HPDE6-E6E7 (cell line): ENCODE measurements at regions not wholly inside any gene's neighbourhood (a gene's known extent, or its start where the extent isn't known, plus 50 kb on each side); places are given as distances from the start of the nearest gene placed in this dataset.
"Not testable (repeated sequence)": the region's sequence is repeated elsewhere in the genome, so short reads cannot be mapped to it uniquely, and the experiment has no call there.

Experiments
- DNase-seq: peaks from one replicate; pipeline ENCODE4 v3.0.0; 2011; ENCODE audit warnings: missing footprints; ENCODE audit errors: extremely low spot score

- DNase-seq = no peak
These were observed 492.0 kb upstream of the MARCKS start for GRCh38 chr6:113365191-113365590.

GRCh38 chr6:113366505-113366904 lies 490.6 kb upstream of the MARCKS start:
- no peak for DNase-seq

GRCh38 chr6:113370508-113371502 lies 486.3 kb upstream of the MARCKS start:
- DNase-seq = no peak

GRCh38 chr6:113375466-113375865 lies 481.7 kb upstream of the MARCKS start:
- DNase-seq = not testable (repeated sequence)

- no peak for DNase-seq
These were observed 480.9 kb upstream of the MARCKS start for GRCh38 chr6:113375950-113376846.

- DNase-seq = no peak
These were observed 480.3 kb upstream of the MARCKS start for GRCh38 chr6:113376847-113377165.

GRCh38 chr6:113377362-113377942 lies 479.7 kb upstream of the MARCKS start:
- no peak for DNase-seq

- no peak for DNase-seq
These were observed 476.6 kb upstream of the MARCKS start for GRCh38 chr6:113380591-113380990.

GRCh38 chr6:113381232-113381631 lies 475.9 kb upstream of the MARCKS start:
- no peak for DNase-seq

- DNase-seq = no peak
These were observed 475.2 kb upstream of the MARCKS start for GRCh38 chr6:113381959-113382358.

GRCh38 chr6:113383701-113384100 lies 473.4 kb upstream of the MARCKS start:
- DNase-seq = no peak

- no peak for DNase-seq
These were observed 472.1 kb upstream of the MARCKS start for GRCh38 chr6:113385020-113385431.

- no peak for DNase-seq
These were observed 468.1 kb upstream of the MARCKS start for GRCh38 chr6:113388996-113389395.

GRCh38 chr6:113392551-113393055 lies 464.5 kb upstream of the MARCKS start:
- no peak for DNase-seq

- DNase-seq = no peak
These were observed 462.9 kb upstream of the MARCKS start for GRCh38 chr6:113394216-113394615.

- DNase-seq = no peak
These were observed 462.4 kb upstream of the MARCKS start for GRCh38 chr6:113394729-113395128.

- DNase-seq = no peak
These were observed 460.4 kb upstream of the MARCKS start for GRCh38 chr6:113396730-113397129.

GRCh38 chr6:113397236-113397635 lies 459.9 kb upstream of the MARCKS start:
- no peak for DNase-seq

- no peak for DNase-seq
These were observed 455.9 kb upstream of the MARCKS start for GRCh38 chr6:113401231-113401630.

GRCh38 chr6:113402544-113402943 lies 454.6 kb upstream of the MARCKS start:
- no peak for DNase-seq

- DNase-seq = no peak
These were observed 453.1 kb upstream of the MARCKS start for GRCh38 chr6:113403966-113404595.
